PC-9 (cell line): ENCODE measurements at regions not wholly inside any gene's neighbourhood (a gene's known extent, or its start where the extent isn't known, plus 50 kb on each side); places are given as distances from the start of the nearest gene placed in this dataset.

Experiments used
- BruUV-seq: library from RNA; stranded (reverse); fragments of 400-500 nt; replicated peaks from 2 replicates; lab custom pipeline; 2021; lab: Mats Ljungman, UMichigan
- CTCF ChIA-PET: fragments of 300-600 bp; sonication (Branson Sonifier 250); formaldehyde crosslinking; loops from one replicate; lab custom pipeline; 2022; ENCODE audit warnings: antibody characterized with exemption; lab: Charles Lee
- POLR2A ChIA-PET: fragments of 300-600 bp; sonication (Branson Sonifier 250); formaldehyde crosslinking; loops from one replicate; lab custom pipeline; 2022; ENCODE audit warnings: antibody characterized with exemption; ENCODE audit not compliant: unreplicated experiment; lab: Charles Lee
- DNase-seq, 2 experiments: peaks; one replicate each; pipeline versions ENCODE4 v3.0.0 to v3.0.0-alpha.2; 2015 to 2022; ENCODE audit warnings: mixed read lengths in 1 of 2
- H2AFZ ChIP-seq: fragments of 200-600 bp; sonication (generic); 2 replicates; pipeline ENCODE4 v1.8.1; 2017; ENCODE audit warnings: antibody characterized with exemption
- H3F3A ChIP-seq: fragments of 200-600 bp; sonication (generic); 2 replicates; pipeline ENCODE4 v1.8.1; 2017; ENCODE audit warnings: antibody characterized with exemption, mild to moderate bottlenecking, low read depth; ENCODE audit not compliant: insufficient read depth
- H3K27ac ChIP-seq: fragments of 200-600 bp; sonication (generic); 2 replicates; pipeline ENCODE4 v1.6.1; 2016; ENCODE audit warnings: mixed run types
- H3K27me3 ChIP-seq: fragments of 200-600 bp; sonication (generic); 2 replicates; pipeline ENCODE4 v1.6.1; 2016; ENCODE audit warnings: low read depth, mixed run types; ENCODE audit not compliant: insufficient read depth
- H3K36me3 ChIP-seq: fragments of 200-600 bp; sonication (generic); 2 replicates; pipeline ENCODE4 v1.6.1; 2016; ENCODE audit warnings: low read depth, mixed run types
- H3K4me1 ChIP-seq: fragments of 200-600 bp; sonication (generic); replicated peaks from 2 replicates; pipeline ENCODE4 v1.6.1; 2016; ENCODE audit warnings: mixed run types; ENCODE audit not compliant: insufficient read depth
- H3K4me2 ChIP-seq: fragments of 200-600 bp; sonication (generic); 2 replicates; pipeline ENCODE4 v1.6.1; 2017; ENCODE audit warnings: mixed run types
- H3K4me3 ChIP-seq: fragments of 200-600 bp; sonication (generic); 2 replicates; pipeline ENCODE4 v1.6.1; 2016; ENCODE audit warnings: mixed run types
- H3K79me2 ChIP-seq: fragments of 200-600 bp; sonication (generic); 2 replicates; pipeline ENCODE4 v1.6.1; 2017; ENCODE audit warnings: low read depth, mixed run types
- H3K9me2 ChIP-seq: fragments of 200-600 bp; sonication (generic); 2 replicates; pipeline ENCODE4 v1.8.1; 2017; ENCODE audit warnings: mild to moderate bottlenecking; ENCODE audit not compliant: insufficient read depth
- H3K9me3 ChIP-seq: fragments of 200-600 bp; sonication (generic); 2 replicates; pipeline ENCODE4 v1.8.1; 2016; ENCODE audit warnings: low read depth; ENCODE audit not compliant: insufficient read depth
- H4K20me1 ChIP-seq: fragments of 200-600 bp; sonication (generic); 2 replicates; pipeline ENCODE4 v1.8.1; 2017; ENCODE audit not compliant: insufficient read depth
- CTCF ChIP-seq: fragments of 200-600 bp; sonication (generic); conservative IDR thresholded peaks from 2 replicates; pipeline ENCODE4 v1.6.1; 2017; ENCODE audit warnings: mixed run types, antibody characterized with exemption, mild to moderate bottlenecking, moderate library complexity
- EZH2 ChIP-seq: fragments of 200-600 bp; sonication (generic); IDR thresholded peaks from 2 replicates; pipeline ENCODE4 v1.8.0; 2017; ENCODE audit warnings: antibody characterized with exemption, low read depth
- intact Hi-C: fragments of 100-400 bp; cut with micrococcal nuclease; formaldehyde crosslinking; loops from one replicate; pipeline ENCODE4 v1.10.0; 2022; ENCODE audit not compliant: unreplicated experiment

GRCh38 chr16:79348521-79349306, 251.8 kb downstream of the MAF start:
- Histone ChIP-seq H3F3A (no peaks in the 10 kb centered on the region), H3K9me3 (no peaks in the 10 kb centered on the region), H2AFZ (no peak overlapping the region), H3K27ac (no peak overlapping the region), H3K4me1 (no peaks in the 10 kb centered on the region), H3K79me2 (no peaks in the 10 kb centered on the region), H4K20me1 (no peaks in the 10 kb centered on the region), H3K27me3 (peaks cover 71% of the 10 kb centered on the region), H3K36me3 (no peaks in the 10 kb centered on the region), H3K4me3 (no peak overlapping the region), H3K4me2 (no peak overlapping the region), H3K9me2 (no peaks in the 10 kb centered on the region)
- ChIA-PET POLR2A (no interaction called here), CTCF (no interaction called here)
- intact Hi-C loops: no loop called here
- no TSS peak for BruUV-seq
- TF ChIP-seq EZH2 (no peak), CTCF (no peak)
- no peak for DNase-seq

GRCh38 chr16:79347277-79347676, 253.3 kb downstream of the MAF start:
- no TSS peak for BruUV-seq

GRCh38 chr16:79339863-79340262, 260.7 kb downstream of the MAF start:
- Histone ChIP-seq H3K27ac (no peak overlapping the region), H3K4me3 (no peak overlapping the region), H3K27me3 (peaks cover 63% of the 10 kb centered on the region), H2AFZ (no peak overlapping the region), H3K9me2 (no peaks in the 10 kb centered on the region), H3K79me2 (no peaks in the 10 kb centered on the region), H3K9me3 (no peaks in the 10 kb centered on the region), H4K20me1 (no peaks in the 10 kb centered on the region), H3K4me1 (no peaks in the 10 kb centered on the region), H3K36me3 (no peaks in the 10 kb centered on the region), H3F3A (no peaks in the 10 kb centered on the region), H3K4me2 (no peak overlapping the region)
- CTCF ChIA-PET: no interaction called here
- POLR2A ChIA-PET: no interaction called here
- DNase-seq: no peak
- intact Hi-C loops: no loop called here
- no TSS peak for BruUV-seq
- TF ChIP-seq EZH2 (no peak), CTCF (no peak)

More at GRCh38 chr16:79347277-79347676, 253.3 kb downstream of the MAF start:
- POLR2A ChIA-PET: interaction anchor here (0.5 kb wide), 1 partner anchor 898 kb away, joined by 5 read pairs; no protein-coding TSS in a partner anchor
- no peak for DNase-seq
- Histone ChIP-seq H3K9me2 (no peaks in the 10 kb centered on the region), H4K20me1 (no peaks in the 10 kb centered on the region), H3K4me3 (no peak overlapping the region), H3K9me3 (no peaks in the 10 kb centered on the region), H3K79me2 (no peaks in the 10 kb centered on the region), H3K27me3 (peaks cover 63% of the 10 kb centered on the region), H3K27ac (no peak overlapping the region), H3F3A (no peaks in the 10 kb centered on the region), H3K4me2 (no peak overlapping the region), H3K4me1 (no peaks in the 10 kb centered on the region), H3K36me3 (no peaks in the 10 kb centered on the region), H2AFZ (no peak overlapping the region)
- intact Hi-C loops: no loop called here
- CTCF ChIA-PET: no interaction called here
- TF ChIP-seq CTCF (no peak), EZH2 (no peak; the same call in 1 of the 2 replicates)
